Right ventricle myocardium inferior (tissue), 1 donor: ENCODE measurements at regions not wholly inside any gene's neighbourhood (a gene's known extent, or its start where the extent isn't known, plus 50 kb on each side); places are given as distances from the start of the nearest gene placed in this dataset.
"Not testable (repeated sequence)": the region's sequence is repeated elsewhere in the genome, so short reads cannot be mapped to it uniquely, and the experiment has no call there.

ENCODE experiments used
- ATAC-seq: fragments of 200-7000 bp; cut with Tn5 transposase; one replicate; pipeline ENCODE4 v1.9.1; 2020; ENCODE audit warnings: mild to moderate bottlenecking, moderate library complexity
- DNase-seq: peaks from one replicate; pipeline ENCODE4 v3.0.0; 2021; ENCODE audit errors: missing footprints
- intact Hi-C: fragments of 100-400 bp; cut with DNase I; formaldehyde crosslinking; loops from one replicate; pipeline ENCODE4 v1.11.0; 2022
- donor health status: DM: no; HTN: yes; CAD: no; lungs with severe emphysema.

- intact Hi-C loops = no loop called here
- ATAC-seq = no peak
- no peak for DNase-seq
Measured at GRCh38 chr3:74978684-74979083, 364.2 kb upstream of the CNTN3 start.

GRCh38 chr3:74985028-74985904, 370.8 kb upstream of the CNTN3 start:
- intact Hi-C loops, DNase-seq, ATAC-seq: not testable (repeated sequence)

GRCh38 chr3:74988095-74988494, 373.6 kb upstream of the CNTN3 start:
- ATAC-seq = no peak
- DNase-seq = no peak
- intact Hi-C loops = no loop called here

GRCh38 chr3:74992898-74993297, 378.4 kb upstream of the CNTN3 start:
- intact Hi-C loops = no loop called here
- ATAC-seq = no peak
- no peak for DNase-seq

GRCh38 chr3:75001330-75001729, 386.9 kb upstream of the CNTN3 start:
- no peak for DNase-seq
- ATAC-seq = no peak
- intact Hi-C loops = loop anchor here (5.0 kb wide), 1 partner anchor 734 kb away; no protein-coding TSS in a partner anchor

- ATAC-seq = no peak
- no peak for DNase-seq
- intact Hi-C loops = no loop called here
Measured at GRCh38 chr3:75012791-75013331, 398.4 kb upstream of the CNTN3 start.

GRCh38 chr3:75014008-75014407, 399.5 kb upstream of the CNTN3 start:
- DNase-seq = no peak
- no peak for ATAC-seq
- intact Hi-C loops = no loop called here

GRCh38 chr3:75015280-75015679, 400.8 kb upstream of the CNTN3 start:
- intact Hi-C loops = no loop called here
- no peak for ATAC-seq
- DNase-seq = no peak

GRCh38 chr3:75035146-75035545, 420.7 kb upstream of the CNTN3 start:
- ATAC-seq (no peak), DNase-seq (no peak)
- intact Hi-C loops = no loop called here

- intact Hi-C loops = no loop called here
- DNase-seq (no peak), ATAC-seq (no peak)
Measured at GRCh38 chr3:75042941-75043340, 428.5 kb upstream of the CNTN3 start.

- intact Hi-C loops = no loop called here
- ATAC-seq (no peak), DNase-seq (no peak)
Measured at GRCh38 chr3:75048650-75049049, 434.2 kb upstream of the CNTN3 start.

GRCh38 chr3:75049533-75049932, 435.1 kb upstream of the CNTN3 start:
- intact Hi-C loops = no loop called here
- no peak for DNase-seq
- no peak for ATAC-seq

GRCh38 chr3:75059120-75059519, 444.7 kb upstream of the CNTN3 start:
- no peak for DNase-seq
- no peak for ATAC-seq
- intact Hi-C loops = no loop called here

GRCh38 chr3:75061806-75062205, 447.3 kb upstream of the CNTN3 start:
- ATAC-seq (no peak), DNase-seq (no peak)
- intact Hi-C loops = no loop called here

- DNase-seq (no peak), ATAC-seq (no peak)
- intact Hi-C loops = no loop called here
Measured at GRCh38 chr3:75075158-75075557, 460.7 kb upstream of the CNTN3 start.

- intact Hi-C loops = no loop called here
- no peak for DNase-seq
- no peak for ATAC-seq
Measured at GRCh38 chr3:75076481-75076880, 462.0 kb upstream of the CNTN3 start.

GRCh38 chr3:75078290-75078689, 463.8 kb upstream of the CNTN3 start:
- intact Hi-C loops = no loop called here
- ATAC-seq = no peak
- no peak for DNase-seq

GRCh38 chr3:75082845-75083244, 468.4 kb upstream of the CNTN3 start:
- intact Hi-C loops = no loop called here
- ATAC-seq = no peak

GRCh38 chr3:75089841-75090240, 475.4 kb upstream of the CNTN3 start:
- ATAC-seq = no peak
- intact Hi-C loops = no loop called here
- no peak for DNase-seq

More at GRCh38 chr3:75082845-75083244, 468.4 kb upstream of the CNTN3 start:
- DNase-seq = no peak

- intact Hi-C loops = no loop called here
- ATAC-seq (no peak), DNase-seq (no peak)
Measured at GRCh38 chr3:75101329-75102147, 487.1 kb upstream of the CNTN3 start.
